Endometrium (tissue), 2 donors: ENCODE measurements at regions not wholly inside any gene's neighbourhood (a gene's known extent, or its start where the extent isn't known, plus 50 kb on each side); places are given as distances from the start of the nearest gene placed in this dataset.
"Not testable (repeated sequence)": the region's sequence is repeated elsewhere in the genome, so short reads cannot be mapped to it uniquely, and the experiment has no call there.

Experiments
- FAIRE-seq: peaks from 2 replicates; lab custom pipeline; 2012; peaks lifted over from hg19 to GRCh38; lab: Jason Lieb, UNC
- donor health status: control.
- donor health status: control.

DNA sequence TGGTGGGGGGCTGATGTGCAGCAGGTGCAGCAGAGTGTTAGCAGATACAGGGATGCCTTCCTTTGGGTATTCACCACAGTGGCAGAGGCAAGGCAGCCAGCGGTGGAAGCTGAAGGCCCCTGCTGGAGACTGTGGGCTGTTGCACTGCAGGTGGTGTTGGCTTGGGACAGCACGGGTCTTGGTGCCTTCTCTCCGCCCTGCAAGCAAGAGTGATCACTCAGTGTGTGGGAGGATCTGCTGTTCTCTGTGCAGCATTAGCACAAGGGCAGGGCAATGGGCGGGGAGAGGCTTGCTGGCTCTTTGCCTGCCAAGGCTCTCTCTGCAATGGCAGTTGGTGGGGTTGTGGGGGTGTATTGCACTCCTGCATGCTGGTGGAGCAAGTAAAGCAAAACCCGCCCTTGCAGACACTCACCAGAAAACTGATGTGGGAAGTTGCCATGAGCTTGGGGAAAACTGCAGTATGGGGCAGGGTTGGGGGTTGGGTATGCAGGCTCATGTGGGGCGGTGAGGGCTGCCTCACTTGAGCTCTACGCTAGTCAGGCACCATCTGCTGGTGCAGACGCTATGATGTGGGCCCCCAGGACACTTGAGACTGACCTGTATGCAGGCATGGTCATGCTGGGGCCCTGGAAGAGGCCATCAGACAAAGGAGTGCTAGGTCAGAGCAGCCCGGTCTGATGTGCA, 820.8 kb upstream of the GRIA3 start:
- FAIRE-seq: no peak

DNA sequence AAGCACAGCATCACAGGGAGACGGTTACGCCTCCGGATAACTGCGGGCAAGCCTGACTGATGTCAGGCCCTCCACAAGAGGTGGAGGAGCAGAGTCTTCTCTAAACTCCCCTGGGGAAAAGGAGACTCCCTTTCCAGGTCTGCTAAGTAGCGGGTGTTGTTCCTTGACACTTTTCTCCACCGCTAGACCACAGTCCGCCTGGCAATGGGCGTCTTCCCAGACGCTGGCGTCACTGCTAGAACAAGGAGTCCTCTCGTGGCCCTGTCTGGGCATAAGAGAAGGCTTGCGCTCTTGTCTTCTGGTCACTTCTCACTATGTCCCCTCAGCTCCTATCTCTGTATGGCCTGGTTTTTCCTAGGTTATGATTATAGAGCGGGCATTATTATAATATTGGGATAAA, 808.5 kb upstream of the GRIA3 start:
- FAIRE-seq: not testable (repeated sequence)

DNA sequence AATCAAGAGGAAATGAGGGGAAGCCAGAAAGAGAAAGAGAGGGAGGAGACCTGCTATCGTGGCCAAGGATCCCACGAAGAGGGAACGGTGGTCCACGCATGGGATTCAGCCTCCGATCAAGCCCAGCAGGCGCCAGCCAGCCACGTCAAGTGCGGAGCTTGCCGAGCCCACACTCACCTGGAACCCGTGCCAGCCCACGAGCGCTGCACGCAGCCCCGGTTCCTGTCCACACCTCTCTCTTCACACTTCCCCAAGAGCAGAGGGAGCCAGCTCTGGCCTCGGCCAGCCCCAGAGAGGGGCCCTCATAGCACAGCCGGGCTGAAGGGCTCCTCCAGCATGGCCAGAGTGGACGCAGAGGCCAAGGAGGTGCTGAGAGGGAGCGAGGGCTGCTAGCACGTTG, 795.1 kb upstream of the GRIA3 start:
- FAIRE-seq: no peak

DNA sequence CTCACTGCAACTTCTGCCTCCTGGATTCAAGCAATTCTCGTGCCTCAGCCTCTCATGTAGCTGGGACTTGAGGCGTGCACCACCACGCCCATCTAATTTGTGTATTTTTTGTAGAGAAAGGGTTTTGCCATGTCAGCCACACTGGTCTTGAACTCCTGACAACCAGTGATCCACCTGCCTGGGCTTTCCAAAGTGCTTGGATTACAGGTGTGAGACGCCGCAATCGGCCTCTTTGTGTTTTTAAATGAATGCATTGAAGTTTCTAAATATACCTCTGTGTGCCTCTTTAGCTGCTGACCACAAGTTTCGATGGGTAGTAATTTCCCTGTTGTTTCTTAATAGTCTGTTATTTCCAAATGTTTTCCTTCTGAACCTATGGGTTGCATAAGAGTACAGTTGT, 765.3 kb upstream of the GRIA3 start:
- no peak for FAIRE-seq

DNA sequence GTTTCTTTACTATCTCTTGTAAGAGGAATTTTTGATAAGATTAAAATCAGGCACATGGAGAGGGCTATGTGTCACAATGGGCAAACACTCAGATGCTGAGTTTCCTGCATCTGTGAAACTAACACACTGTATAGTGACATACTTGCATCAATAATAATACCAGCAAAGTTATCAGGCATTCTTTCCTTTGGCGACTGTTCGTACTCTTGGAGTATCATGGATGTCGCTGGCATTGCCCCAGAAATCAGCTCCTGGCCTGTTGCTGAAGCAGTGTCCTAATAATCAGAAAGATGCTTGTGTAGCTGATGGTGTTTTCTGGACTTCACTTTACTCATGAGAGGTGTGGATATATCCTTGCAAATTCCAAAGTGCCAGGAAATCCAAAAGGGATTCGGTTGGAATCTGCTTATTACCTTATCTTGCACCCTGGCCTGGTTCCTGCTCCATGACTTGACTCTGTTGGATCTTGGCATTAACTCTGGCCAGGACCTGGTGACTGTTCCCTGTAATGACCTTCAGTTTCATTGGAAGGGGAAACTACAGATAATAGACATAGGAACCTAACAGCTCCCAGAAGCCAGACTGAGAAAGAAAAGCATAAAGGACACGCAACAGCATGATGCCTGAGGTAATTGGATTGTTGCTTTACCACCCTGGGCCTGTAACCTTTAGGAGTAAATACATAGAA, 762.5 kb upstream of the GRIA3 start:
- FAIRE-seq: no peak

DNA sequence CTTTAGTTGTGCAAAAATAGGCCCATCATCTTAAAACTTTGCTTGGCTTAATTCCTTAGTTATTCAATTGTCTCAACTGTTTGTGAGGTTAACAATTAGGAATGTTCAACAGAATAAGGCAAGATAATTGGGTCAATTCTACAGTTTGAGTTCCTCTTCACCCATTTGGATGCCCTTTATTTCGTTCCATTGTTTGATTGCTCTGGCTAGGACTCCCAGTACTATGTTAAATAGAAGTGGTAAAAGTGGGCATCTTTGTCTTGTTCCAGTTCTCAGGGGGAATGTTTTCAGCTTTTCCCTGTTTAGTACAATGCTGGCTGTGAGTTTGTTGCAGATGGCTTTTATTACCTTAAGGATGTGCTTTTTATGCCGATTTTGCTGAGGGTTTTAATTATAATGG, 761.5 kb upstream of the GRIA3 start:
- FAIRE-seq: no peak

DNA sequence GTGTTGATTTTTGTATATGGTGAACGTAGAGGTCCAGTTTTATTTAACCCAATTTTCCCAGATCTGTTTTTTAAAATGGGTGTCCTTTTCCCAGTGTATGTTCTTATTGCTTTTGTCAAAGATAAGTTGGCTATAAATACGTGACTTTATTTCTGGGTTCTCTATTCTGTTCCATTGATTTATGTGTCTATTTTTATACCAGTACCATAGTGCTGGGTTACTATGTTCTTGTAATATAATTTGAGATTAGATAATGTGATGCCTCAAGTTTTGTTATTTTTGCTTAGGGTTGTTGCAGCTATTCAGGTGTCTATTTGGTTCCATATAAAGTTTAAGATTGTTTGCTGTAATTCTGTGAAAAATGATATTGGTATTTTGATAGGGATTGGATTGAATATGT, 749.1 kb upstream of the GRIA3 start:
- FAIRE-seq: no peak

DNA sequence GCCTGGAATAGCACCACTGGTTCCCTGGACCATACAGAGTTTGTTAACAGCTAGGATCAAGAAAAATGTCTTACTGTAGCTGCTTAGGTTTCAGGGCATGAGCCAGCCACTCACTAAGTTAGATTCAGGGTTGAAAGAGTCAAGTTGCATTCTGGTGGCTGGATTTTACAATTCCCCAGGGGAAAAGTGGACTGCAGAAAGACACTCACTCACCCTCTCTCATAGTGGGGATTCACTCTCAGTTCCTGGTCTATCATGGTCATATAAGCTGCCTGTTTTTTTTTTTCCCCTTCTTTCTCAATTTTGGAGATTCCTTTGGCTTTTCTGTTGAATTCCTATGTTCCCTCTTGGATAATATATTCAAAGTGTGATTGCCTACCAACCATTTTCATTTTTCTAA, 744.2 kb upstream of the GRIA3 start:
- FAIRE-seq: no peak

DNA sequence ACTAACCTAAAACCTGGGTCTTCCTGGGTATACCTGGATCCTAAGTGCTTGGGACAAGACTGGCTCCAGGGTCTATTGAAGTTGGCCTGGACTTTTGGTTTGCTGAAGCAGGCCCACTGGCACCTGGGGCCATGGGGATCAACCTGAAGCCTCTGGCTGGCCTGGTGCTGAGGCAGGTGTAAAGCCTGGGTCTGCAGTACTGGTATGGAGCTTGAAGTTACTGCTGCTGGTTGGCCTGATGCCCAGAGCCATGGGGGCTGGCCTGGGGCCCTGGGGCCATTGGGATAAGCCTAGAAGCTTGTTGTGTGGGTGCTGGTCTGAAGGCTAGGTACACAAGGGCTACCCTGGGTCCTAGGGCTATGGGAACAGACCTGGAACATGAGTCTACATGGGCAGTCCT, 743.2 kb upstream of the GRIA3 start:
- FAIRE-seq: no peak

DNA sequence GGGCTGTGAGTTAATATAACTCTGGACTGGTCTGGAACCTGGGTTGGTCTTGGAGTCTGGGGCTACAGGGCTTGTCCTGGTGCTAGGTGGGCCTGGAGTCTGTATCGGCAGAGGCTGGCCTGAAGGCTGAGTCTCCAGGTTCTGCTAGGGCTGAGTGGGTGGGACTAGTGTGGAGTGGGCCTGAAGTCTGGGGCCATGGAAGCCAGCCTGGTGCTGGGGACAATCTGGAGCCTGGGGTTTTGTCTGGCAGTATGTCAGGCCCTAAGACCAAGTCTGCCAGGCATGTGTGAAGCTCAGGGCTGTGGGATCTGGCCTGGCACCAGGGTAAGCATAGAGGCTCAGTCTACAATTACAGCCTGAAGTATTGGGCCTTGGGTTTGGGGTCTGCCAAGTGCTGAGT, 742.6 kb upstream of the GRIA3 start:
- FAIRE-seq: no peak

DNA sequence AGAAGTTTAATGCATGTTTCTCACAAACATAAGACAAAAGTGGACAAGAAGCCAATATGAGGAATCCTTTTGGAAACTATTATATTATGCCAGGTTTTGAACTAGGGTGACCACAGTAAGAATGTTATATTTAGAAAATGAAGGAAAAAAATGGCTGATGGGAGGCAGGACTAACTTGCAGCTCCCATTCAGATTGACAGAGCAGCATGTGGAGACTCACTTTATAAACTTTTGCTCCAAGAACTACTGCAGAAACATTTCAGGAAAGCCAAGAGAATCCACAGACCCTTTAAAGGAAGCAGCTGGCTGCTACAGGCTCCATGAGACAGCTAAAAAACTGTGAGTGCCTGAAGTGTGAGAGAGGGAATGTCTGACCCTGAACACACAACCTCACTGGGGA, 738.6 kb upstream of the GRIA3 start:
- no peak for FAIRE-seq

DNA sequence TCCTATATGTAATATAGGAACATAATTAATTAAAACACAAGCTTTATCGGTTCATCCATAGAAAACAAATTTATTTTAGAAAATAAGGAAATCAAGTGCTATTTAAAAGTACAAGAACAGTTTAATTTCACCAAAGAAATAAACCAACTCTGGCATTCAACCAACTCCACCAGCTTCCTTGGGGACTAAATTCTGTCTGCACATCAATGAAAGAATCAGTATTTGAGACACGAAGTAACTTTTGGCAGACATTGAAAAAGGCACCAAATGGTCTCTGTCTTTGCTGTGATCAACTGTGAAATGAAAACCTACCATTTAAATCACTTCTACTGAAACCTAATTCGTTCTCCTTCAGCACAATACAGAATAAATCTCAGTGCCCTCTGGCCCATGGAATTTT, 719.7 kb upstream of the GRIA3 start:
- no peak for FAIRE-seq

DNA sequence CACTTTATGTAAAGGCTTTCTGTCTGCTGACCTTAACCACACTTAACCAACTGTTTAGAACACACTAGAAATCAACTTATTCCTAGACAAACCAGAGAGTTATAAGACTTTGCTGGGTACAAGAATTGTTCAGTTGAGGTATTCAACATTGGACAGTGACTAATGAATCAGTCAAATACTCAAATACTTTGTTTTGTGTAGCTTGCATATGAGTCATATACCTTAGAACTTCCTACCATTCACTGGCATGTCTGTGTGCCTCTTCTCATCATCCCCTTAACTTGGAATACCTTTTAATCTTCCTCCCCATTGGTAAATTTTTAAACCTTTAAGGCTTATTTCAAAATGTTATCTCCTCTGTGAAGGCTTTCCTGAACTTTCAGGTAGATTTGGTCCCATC, 708.8 kb upstream of the GRIA3 start:
- no peak for FAIRE-seq

DNA sequence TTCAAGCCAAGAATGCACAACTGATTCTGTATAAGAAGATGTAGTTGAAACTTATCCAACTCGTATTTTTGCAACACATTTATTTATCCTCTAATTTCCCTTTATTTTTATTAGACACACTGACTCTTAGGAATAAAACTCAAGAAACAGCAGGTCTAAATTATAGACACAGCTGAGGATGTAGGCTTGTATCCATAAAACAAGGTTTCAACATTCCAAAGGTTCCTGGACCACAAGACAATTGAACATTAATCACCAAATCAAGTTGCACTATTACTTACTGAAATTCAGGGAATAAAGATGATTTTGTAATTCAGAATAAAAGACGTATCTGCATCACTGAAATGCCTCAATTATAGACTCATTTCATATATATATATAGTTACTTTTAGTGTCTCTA, 683.5 kb upstream of the GRIA3 start:
- FAIRE-seq: no peak

DNA sequence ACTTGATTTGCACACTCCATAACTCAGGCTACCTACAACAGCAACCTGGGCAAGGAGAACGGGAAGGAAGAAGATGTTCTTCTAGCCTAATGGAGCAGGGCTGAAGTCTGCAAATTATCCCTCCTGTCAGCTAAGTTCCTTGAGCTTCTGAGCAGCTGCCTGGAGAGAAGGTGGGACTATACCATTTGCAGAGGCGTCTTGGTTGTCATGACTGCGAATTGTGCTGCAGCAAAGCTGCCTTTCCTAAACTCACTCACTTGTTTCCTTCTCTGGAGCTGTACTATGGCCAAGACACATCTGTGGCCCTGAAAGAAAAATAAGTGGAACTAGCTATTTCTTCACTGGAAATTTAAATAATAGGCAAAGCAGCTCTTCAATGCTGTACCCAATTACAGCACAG, 682.4 kb upstream of the GRIA3 start:
- FAIRE-seq: no peak

DNA sequence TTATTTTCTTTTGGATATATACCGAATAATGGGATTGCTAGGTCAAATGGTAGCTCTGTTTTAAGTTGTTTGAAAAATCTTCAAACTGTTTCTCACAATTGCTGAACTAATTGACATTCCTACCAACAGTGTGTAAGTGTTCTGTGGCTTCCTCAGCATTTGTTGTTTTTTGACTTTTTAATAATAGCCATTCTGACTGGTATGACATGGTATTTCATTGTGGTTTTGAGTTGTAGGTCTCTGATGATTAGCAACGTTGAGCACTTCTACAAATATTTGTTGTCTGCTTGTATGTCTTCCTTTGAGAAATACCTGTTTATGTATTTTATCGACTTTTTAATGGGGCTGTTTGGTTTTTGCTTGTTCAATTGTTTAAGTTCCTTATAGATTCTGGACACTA, 680.1 kb upstream of the GRIA3 start:
- FAIRE-seq: no peak

DNA sequence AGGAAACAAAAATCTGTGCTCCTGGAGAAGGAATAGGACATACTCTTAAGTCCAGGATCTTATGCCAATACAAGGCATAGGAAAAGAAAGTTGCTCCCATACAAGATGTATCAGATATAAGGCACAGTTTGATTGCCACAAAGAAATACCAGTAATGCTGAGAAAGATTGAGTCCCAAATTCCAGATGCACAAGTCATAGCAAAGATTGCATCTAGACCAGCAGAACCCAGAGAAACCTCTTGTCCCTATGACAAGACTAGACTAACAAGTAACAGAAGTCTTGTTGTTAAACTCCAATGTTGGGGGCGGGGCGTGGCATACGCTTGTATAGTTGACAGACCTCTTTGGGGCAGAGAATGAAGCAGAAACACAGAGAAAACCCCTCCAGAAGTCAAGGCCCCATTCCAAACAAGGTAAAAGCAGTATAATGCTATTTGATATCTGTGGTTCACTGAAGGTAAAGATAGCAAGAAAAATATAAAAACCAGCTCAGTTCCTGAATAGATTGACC, 671.5 kb upstream of the GRIA3 start:
- no peak for FAIRE-seq

DNA sequence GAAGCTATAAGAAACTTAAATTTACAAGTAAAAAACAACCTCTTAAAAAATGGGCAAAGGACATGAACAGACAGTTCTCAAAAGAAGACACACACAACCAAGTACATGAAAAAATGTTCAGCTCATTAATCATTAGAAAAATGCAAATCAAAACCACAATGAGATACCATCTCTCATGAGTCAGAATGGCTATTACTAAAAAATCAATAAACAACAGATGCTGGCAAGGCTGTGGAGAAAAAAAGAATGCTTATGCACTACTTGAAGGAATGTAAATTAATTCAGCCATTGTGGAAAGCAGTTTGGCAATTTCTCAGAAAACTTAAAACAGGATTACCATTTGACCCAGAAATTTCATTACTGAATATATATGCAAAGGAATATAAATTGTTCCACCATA, 666.3 kb upstream of the GRIA3 start:
- FAIRE-seq: no peak

DNA sequence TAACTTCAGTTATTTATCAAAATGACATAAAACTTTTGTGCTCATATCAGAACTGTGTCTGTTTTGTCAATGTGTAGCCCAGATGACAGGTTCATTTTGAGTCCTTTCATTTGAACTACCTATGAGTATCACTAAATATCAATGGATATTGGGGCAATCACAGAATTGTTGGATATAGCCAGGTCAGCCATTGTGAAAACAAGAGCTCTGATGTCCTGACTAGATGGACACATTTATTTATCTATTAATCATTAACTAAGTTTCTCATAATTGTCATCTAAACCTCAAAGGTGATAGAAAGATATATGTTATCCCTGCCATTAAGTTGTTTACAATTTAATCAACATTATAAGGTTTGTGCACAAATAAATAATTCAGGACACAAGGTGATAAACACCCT, 638.3 kb upstream of the GRIA3 start:
- no peak for FAIRE-seq

DNA sequence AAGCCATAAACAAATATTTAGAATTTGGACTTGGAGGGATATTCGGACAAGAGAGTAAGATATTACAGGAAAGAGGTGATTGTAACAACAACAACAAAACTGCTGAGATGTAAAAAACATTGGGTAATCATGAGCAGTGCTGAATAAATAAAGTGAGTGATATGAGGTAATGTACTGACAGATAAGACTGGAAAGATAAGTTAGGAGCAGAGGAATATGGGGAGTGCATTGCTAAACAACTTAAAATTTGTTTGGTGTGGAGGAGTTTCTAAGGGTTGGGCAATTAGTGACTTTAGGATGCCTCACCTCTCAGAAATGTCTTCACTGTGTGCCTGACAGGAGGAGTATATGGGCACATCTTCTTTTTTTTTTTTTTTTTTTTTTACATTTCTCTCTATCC, 637.8 kb upstream of the GRIA3 start:
- no peak for FAIRE-seq

DNA sequence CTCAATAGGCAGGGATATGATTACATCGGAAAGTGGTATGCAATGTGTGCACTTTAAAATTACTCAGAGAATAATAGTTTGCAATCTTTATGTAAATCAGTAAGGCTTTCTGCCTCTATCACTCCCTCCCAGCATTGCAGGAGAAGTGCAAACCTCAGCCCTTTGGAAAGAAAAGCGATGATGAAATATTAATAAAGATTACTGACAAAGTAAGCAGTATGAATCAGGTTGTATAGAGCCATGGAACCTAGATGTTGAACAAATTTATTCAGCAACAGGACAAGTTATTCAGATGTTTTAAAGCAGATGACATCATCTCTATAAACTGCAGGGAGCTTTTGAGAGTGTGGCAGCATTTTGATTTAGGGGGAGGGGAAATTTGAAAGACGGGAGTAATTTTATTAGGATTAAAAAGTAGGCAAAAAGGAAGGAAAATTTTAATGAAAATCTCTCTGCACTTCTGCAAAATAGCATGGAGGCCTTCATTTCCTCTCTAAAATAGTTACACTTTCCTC, 631.7 kb upstream of the GRIA3 start:
- FAIRE-seq: no peak

DNA sequence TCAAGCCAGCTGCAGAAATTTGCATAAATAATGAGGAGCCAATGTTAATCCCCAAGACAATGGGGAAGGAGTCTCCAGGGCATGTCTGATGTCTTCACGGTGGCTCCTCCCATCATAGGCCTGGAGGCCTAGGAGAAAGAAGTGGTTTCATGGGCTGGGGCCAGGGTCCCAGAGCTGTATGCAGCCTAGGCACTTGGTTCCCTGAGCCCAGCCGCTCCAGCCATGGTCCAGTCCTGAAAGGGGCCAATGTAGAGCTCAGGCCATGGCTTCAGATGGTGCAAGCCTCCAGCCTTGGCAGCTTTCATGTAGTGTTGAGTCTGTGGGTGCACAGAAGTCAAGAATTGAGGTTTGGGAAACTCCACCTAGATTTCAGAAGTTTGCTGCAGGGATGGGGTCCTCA, 628.2 kb upstream of the GRIA3 start:
- no peak for FAIRE-seq

DNA sequence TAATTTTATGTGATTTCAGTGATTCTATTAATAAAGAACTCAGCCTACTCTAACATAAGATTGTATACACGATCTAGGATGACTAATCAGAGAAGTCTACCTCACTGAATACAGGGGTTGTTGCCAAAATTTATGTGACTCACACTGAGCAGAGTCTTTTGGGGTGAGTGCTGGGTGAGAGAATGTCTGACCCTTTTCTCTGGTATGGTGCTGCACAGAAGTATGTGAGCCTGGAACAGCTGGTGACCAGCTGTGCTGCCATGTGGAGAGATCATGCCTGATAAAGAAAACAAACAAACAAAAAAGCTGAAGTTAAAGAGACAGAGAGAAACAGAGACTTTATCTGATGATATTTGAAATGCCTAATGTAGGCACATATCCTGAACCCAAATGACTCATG, 618.1 kb upstream of the GRIA3 start:
- peak; percentile 83 for FAIRE-seq

DNA sequence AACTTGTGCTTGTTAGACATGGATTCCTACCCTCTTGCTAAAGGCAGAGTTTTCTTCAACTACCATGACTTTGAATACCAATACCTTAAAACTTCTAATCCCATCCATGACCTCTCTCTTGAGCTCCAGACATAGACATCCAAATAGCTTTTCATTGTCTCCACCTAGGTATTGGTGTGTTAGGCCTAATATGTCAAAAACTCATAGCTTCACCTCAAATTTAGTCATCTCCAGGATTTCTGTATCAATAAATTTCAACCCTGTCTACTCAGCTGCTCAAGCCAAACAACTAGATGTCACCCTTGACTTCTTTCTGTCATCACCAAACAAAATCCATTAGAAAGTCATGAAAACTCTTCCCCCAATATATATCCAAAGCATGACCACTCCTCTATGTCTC, 617.7 kb upstream of the GRIA3 start:
- no peak for FAIRE-seq
